ENCODE measurements at regions not wholly inside any gene's neighbourhood (a gene's known extent, or its start where the extent isn't known, plus 50 kb on each side); places are given as distances from the start of the nearest gene placed in this dataset.
A peak's percentile ranks its signal among the peaks of the same experiment; 100 is the strongest.

GRCh38 chr6:125444006-125444923 lies 142.5 kb upstream of the HDDC2 start:
- 42 to 48% methylated on average over 2 to 16 of the region's 16 CpGs for WGBS, 2 donors (ENCODE audit: low coverage in 1 of 2)
- H3K9me3 ChIP-seq = no peaks in the 10 kb centered on the region
- TF ChIP-seq CTCF (IDR thresholded peaks at IDR 0.05) = no peak
- TF ChIP-seq POLR2A (IDR thresholded peaks at IDR 0.05) = no peak
- no peak for TF ChIP-seq POLR2AphosphoS5 (IDR thresholded peaks at IDR 0.05)
- intact Hi-C loops (cut with DNase I; ENCODE audit: low total_unique reads) = no loop called here
- H3K4me3 ChIP-seq = no peak overlapping the region
- peak overlapping the region; percentile 15 to 45 (median 34) for H3K27ac ChIP-seq
- peak; percentile 10 for DNase-seq
- no peaks in the 10 kb centered on the region for H3K36me3 ChIP-seq
- H3K4me1 ChIP-seq = peaks cover 0 to 10% (median 0%) of the 10 kb centered on the region in 4 donors
- H3K27me3 ChIP-seq = no peaks in the 10 kb centered on the region
- in situ Hi-C loops (cut with MboI; ENCODE audit: low pct_ligation_motif_present in 1 of 4, low pct_unique_long_range_greater_than_20kb in 1 of 4, low sequenced_read_pairs in 3 of 4) = no loop called here

- H3K36me3 ChIP-seq = no peaks in the 10 kb centered on the region
- peak overlapping the region in 1 of 4 donors; percentile 34 for H3K27ac ChIP-seq
- 50 to 60% methylated on average over 1 to 8 of the region's 8 CpGs for WGBS, 2 donors (ENCODE audit: low coverage in 1 of 2)
- H3K4me1 ChIP-seq = peaks cover 0 to 10% (median 0%) of the 10 kb centered on the region in 4 donors
- in situ Hi-C loops (cut with MboI; ENCODE audit: low pct_ligation_motif_present in 1 of 4, low pct_unique_long_range_greater_than_20kb in 1 of 4, low sequenced_read_pairs in 3 of 4) = no loop called here
- H3K9me3 ChIP-seq = no peaks in the 10 kb centered on the region
- H3K4me3 ChIP-seq = no peak overlapping the region
- intact Hi-C loops (cut with DNase I; ENCODE audit: low total_unique reads) = no loop called here
- H3K27me3 ChIP-seq = no peaks in the 10 kb centered on the region
- DNase-seq = no peak
- TF ChIP-seq EP300 (IDR thresholded peaks at IDR 0.05; ENCODE audit: low read depth) = no peak
- no peak for TF ChIP-seq CTCF (IDR thresholded peaks at IDR 0.05)
- TF ChIP-seq POLR2AphosphoS5 (IDR thresholded peaks at IDR 0.05) = no peak
- TF ChIP-seq POLR2A (IDR thresholded peaks at IDR 0.05) = no peak
These were observed 143.3 kb upstream of the HDDC2 start for GRCh38 chr6:125445054-125445453.

- Histone ChIP-seq H3K4me3 (no peak overlapping the region), H3K4me1 (peaks cover 0 to 10% (median 0%) of the 10 kb centered on the region in 4 donors), H3K36me3 (no peaks in the 10 kb centered on the region), H3K9me3 (no peaks in the 10 kb centered on the region), H3K27me3 (no peaks in the 10 kb centered on the region), H3K27ac (no peak overlapping the region)
- 70 to 81% methylated on average over 4 to 5 of the region's 5 CpGs for WGBS, 2 donors (ENCODE audit: low coverage in 1 of 2)
- TF ChIP-seq POLR2A (IDR thresholded peaks at IDR 0.05) (no peak), POLR2AphosphoS5 (IDR thresholded peaks at IDR 0.05) (no peak)
- intact Hi-C loops (cut with DNase I; ENCODE audit: low total_unique reads) (no loop called here), in situ Hi-C loops (cut with MboI; ENCODE audit: low pct_ligation_motif_present in 1 of 4, low pct_unique_long_range_greater_than_20kb in 1 of 4, low sequenced_read_pairs in 3 of 4) (no loop called here)
- DNase-seq = no peak
These were observed 144.2 kb upstream of the HDDC2 start for GRCh38 chr6:125446011-125446410.

GRCh38 chr6:125451750-125452149 lies 150.0 kb upstream of the HDDC2 start:
- 45 to 50% methylated on average over 2 of the region's 2 CpGs for WGBS, 2 donors (ENCODE audit: low coverage in 1 of 2)
- intact Hi-C loops (cut with DNase I; ENCODE audit: low total_unique reads) = no loop called here
- DNase-seq = no peak
- no peaks in the 10 kb centered on the region for H3K27me3 ChIP-seq
- in situ Hi-C loops (cut with MboI; ENCODE audit: low pct_ligation_motif_present in 1 of 4, low pct_unique_long_range_greater_than_20kb in 1 of 4, low sequenced_read_pairs in 3 of 4) = no loop called here
- H3K9me3 ChIP-seq = peaks cover 0 to 10% of the 10 kb centered on the region in 2 donors
- no peak overlapping the region for H3K4me3 ChIP-seq
- no peak for TF ChIP-seq CTCF (IDR thresholded peaks at IDR 0.05)
- no peak overlapping the region for H3K27ac ChIP-seq
- H3K4me1 ChIP-seq = no peaks in the 10 kb centered on the region
- H3K36me3 ChIP-seq = no peaks in the 10 kb centered on the region

Data from transverse colon (tissue), 4 donors.